ENCODE measurements at regions not wholly inside any gene's neighbourhood (a gene's known extent, or its start where the extent isn't known, plus 50 kb on each side); places are given as distances from the start of the nearest gene placed in this dataset.

DNA sequence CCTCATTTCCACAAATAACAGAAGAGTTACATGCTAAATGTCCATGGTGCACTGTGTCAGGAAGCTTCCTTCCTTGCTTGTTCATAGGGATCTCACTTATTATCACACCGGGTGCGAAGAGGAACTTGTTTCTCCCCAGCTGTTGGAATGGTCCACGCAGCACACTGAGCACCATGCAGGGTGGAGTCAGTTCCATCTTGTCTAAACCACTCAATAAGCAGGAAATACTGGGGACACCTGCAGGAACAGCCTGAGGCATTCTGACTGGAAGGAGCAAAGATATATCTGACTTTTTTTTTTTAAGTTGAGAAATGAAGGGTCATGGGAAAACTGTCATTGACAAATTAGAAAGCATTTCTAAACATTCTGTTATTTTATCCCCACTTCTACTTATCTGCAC lies 70.0 kb upstream of the WDR72 start:
- TF ChIP-seq, protein P1, sequence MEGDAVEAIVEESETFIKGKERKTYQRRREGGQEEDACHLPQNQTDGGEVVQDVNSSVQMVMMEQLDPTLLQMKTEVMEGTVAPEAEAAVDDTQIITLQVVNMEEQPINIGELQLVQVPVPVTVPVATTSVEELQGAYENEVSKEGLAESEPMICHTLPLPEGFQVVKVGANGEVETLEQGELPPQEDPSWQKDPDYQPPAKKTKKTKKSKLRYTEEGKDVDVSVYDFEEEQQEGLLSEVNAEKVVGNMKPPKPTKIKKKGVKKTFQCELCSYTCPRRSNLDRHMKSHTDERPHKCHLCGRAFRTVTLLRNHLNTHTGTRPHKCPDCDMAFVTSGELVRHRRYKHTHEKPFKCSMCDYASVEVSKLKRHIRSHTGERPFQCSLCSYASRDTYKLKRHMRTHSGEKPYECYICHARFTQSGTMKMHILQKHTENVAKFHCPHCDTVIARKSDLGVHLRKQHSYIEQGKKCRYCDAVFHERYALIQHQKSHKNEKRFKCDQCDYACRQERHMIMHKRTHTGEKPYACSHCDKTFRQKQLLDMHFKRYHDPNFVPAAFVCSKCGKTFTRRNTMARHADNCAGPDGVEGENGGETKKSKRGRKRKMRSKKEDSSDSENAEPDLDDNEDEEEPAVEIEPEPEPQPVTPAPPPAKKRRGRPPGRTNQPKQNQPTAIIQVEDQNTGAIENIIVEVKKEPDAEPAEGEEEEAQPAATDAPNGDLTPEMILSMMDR (conservative IDR thresholded peaks at IDR 0.05; ENCODE audit: low read length), result no peak
- no peak for TF ChIP-seq EZH2phosphoT487 (IDR thresholded peaks at IDR 0.05; ENCODE audit: borderline replicate concordance)

Measured in Loucy (cell line).